OCI-M2 (cell line): ENCODE measurements at regions not wholly inside any gene's neighbourhood (a gene's known extent, or its start where the extent isn't known, plus 50 kb on each side); places are given as distances from the start of the nearest gene placed in this dataset.

Experiments used
- DNase-seq: peaks from one replicate; lab custom pipeline; 2025; ENCODE audit not compliant: unreplicated experiment; lab: John Stamatoyannopoulos, UW

- DNase-seq = no peak
Observed at GRCh38 chr14:85959063-85959462, 429.1 kb downstream of the FLRT2 start.

GRCh38 chr14:85958069-85958468 lies 428.1 kb downstream of the FLRT2 start:
- no peak for DNase-seq

- DNase-seq = no peak
Observed at GRCh38 chr14:85953265-85953664, 423.3 kb downstream of the FLRT2 start.

- no peak for DNase-seq
Observed at GRCh38 chr14:85948153-85948552, 418.2 kb downstream of the FLRT2 start.

GRCh38 chr14:85947461-85948139 lies 417.7 kb downstream of the FLRT2 start:
- no peak for DNase-seq

- DNase-seq = no peak
Observed at GRCh38 chr14:85943192-85943591, 413.2 kb downstream of the FLRT2 start.

- DNase-seq = no peak
Observed at GRCh38 chr14:85934886-85935254, 404.9 kb downstream of the FLRT2 start.

- peak; percentile 56 for DNase-seq
Observed at GRCh38 chr14:85934123-85934885, 404.4 kb downstream of the FLRT2 start.

- DNase-seq = no peak
Observed at GRCh38 chr14:85921241-85921640, 391.3 kb downstream of the FLRT2 start.

GRCh38 chr14:85917716-85918115 lies 387.8 kb downstream of the FLRT2 start:
- DNase-seq = no peak

GRCh38 chr14:85915711-85916110 lies 385.8 kb downstream of the FLRT2 start:
- no peak for DNase-seq

- no peak for DNase-seq
Observed at GRCh38 chr14:85912141-85912540, 382.2 kb downstream of the FLRT2 start.

- no peak for DNase-seq
Observed at GRCh38 chr14:85911044-85911443, 381.1 kb downstream of the FLRT2 start.

GRCh38 chr14:85909581-85909980 lies 379.6 kb downstream of the FLRT2 start:
- DNase-seq = no peak

- DNase-seq = no peak
Observed at GRCh38 chr14:85907536-85907935, 377.6 kb downstream of the FLRT2 start.

- no peak for DNase-seq
Observed at GRCh38 chr14:85897808-85898207, 367.9 kb downstream of the FLRT2 start.

- DNase-seq = no peak
Observed at GRCh38 chr14:85895603-85896002, 365.7 kb downstream of the FLRT2 start.

- DNase-seq = no peak
Observed at GRCh38 chr14:85892251-85892650, 362.3 kb downstream of the FLRT2 start.

GRCh38 chr14:85883966-85884365 lies 354.0 kb downstream of the FLRT2 start:
- DNase-seq = no peak

GRCh38 chr14:85883101-85883500 lies 353.2 kb downstream of the FLRT2 start:
- no peak for DNase-seq

GRCh38 chr14:85881935-85882334 lies 352.0 kb downstream of the FLRT2 start:
- no peak for DNase-seq

- no peak for DNase-seq
Observed at GRCh38 chr14:85878874-85879273, 348.9 kb downstream of the FLRT2 start.

GRCh38 chr14:85873006-85873405 lies 343.1 kb downstream of the FLRT2 start:
- DNase-seq = no peak
